HG03432 (cell line): ENCODE measurements at regions not wholly inside any gene's neighbourhood (a gene's known extent, or its start where the extent isn't known, plus 50 kb on each side); places are given as distances from the start of the nearest gene placed in this dataset.
"Not testable (repeated sequence)": the region's sequence is repeated elsewhere in the genome, so short reads cannot be mapped to it uniquely, and the experiment has no call there.

Source experiments
- ATAC-seq: cut with Tn5 transposase; IDR thresholded peaks from one replicate; pipeline ENCODE4 v1.9.1; 2021; ENCODE audit warnings: mild to moderate bottlenecking, moderate library complexity; ENCODE audit not compliant: unreplicated experiment

- ATAC-seq: no peak
Observed at GRCh38 chr13:109983447-109983846, 197.1 kb upstream of the IRS2 start.

DNA sequence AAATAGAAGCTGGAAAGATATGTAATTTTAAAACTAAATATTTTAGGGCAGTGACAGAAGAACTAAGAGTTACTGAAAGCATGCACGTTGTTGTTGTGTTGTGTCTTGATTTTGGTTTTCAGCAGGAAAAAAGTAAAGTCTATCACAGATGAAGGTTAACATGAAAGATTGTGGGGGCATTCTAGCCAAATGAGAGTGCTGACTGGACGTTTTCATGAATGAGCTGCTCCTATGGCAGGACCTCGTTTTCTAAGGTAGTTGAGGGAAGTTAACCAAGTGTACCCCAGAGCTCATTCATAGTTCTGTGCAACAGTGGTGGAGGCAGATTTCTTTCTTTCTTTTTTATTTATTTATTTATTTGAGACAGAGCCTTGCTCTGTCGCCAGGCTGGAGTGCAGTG is 194.6 kb upstream of the IRS2 start:
- no peak for ATAC-seq

DNA sequence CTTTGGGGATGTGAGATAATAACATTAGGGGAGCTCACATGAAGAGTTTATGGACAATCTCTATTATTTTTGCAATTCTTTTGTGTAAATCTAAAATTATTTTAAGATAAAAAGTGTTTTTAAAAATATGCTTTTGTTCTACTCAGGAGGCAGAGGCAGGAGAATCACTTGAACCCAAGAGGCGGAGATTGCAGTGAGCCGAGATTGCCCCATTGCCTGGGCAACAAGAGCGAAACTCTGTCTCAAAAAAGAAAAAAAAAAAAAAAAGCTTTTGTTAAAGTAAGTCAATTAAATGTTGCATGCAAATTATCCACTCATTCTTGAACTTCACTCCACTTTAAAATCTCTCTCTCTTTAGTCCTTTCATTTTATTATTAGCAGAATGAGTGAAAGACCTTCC is 193.3 kb upstream of the IRS2 start:
- ATAC-seq: not testable (repeated sequence)

GRCh38 chr13:109979228-109979627 is 192.8 kb upstream of the IRS2 start:
- no peak for ATAC-seq

DNA sequence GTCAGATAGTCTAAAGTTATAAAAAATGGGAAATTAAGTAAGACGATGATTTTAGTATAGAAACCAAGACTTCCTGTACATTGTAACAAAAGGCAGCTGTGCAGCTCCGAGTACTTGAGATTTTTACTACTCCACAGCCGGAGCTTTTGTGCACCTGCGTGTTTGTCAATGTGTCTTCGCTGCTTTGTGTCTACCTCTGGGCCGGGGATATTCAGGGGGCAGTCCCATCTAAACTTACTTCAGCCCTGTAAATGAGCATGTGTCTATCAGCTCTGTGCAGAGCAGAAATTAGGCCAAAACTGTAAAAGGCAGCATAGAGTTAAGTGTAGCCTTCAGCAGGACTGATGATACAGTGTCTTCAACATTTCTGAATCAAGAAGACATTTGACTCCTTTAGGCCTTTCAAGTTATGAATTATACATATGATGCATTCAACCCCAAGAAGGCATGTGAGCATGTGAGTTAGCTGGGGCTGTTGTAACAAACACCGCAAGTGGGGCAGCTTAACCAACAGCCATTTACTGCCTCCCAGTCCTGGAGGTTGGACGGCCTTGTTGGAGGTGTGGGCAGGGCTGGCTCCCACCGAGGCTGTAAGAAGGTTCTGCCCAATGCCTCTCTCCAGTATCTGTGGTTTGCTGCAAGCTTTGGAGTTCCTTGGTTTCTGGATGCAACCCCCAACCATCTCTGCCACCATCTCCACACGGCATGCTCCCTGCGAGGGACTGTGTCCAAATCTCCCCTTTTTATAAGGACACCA is 191.0 kb upstream of the IRS2 start:
- ATAC-seq: no peak

DNA sequence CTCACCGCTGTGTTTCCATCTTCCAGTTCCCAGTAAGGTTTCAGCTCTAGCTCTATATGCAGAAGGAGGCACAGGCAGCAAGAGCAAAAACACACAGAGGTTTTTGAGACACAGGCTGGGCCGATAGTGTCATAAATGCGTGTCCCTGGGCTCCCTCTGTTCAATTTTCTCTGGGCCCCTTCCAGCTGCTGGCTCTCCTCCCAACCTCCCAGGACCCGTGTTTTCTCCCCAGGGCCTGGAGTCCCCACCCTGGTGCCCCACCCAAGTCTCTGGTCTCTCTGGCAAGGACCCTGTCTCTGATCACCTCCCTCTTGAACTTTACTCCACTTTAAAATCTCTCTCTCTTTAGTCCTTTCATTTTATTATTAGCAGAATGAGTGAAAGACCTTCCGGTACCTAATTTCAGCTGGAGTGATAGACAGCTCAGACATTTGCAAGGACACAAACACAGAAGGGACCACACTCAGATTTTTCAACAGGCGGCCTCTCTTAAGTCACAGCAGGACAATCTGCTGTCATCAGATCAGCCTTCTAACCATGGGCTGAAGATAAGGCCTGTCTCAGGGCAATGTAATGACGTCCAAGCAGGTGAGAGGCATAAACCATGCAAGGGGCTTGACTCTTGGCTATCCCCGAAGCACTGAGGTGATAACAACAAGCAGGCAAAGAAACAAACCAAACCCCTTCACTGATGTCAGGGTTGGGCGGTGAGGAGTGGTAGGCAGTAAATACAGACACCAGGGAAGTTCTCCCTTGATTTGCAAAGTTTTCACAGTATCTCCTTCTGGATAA is 190.0 kb upstream of the IRS2 start:
- ATAC-seq: no peak

GRCh38 chr13:109974354-109974753 is 188.0 kb upstream of the IRS2 start:
- no peak for ATAC-seq

- no peak for ATAC-seq
Observed at GRCh38 chr13:109973279-109973678, 186.9 kb upstream of the IRS2 start.

DNA sequence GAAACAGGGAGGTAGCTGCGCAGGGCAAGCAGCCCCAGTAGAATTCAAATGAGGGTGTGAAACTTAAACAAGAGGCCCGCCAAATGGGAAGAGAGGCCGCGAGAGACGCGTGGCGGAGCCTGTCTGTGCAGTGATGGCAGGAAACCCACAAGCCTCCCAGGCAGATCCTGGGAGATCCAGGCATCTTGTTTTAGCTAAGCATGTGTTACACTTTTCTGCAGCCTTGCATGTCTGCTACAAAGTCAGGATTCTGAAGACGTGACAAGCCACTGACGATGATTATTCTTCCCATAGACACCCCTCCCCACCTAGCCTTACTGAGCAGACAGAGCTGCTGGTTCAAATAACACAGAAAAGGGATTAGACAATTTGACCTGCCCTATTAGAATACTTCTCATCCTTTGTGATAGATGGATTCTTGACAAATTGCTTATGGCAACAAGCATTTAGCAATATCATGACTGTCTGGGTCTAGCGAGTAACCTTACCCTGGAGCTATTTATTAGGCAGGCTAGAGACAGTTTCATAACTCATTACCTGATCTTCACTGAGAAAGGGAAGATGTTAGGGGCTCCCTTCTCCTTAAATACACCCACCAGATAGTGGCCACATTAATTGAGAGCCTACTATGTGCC is 185.2 kb upstream of the IRS2 start:
- no peak for ATAC-seq

DNA sequence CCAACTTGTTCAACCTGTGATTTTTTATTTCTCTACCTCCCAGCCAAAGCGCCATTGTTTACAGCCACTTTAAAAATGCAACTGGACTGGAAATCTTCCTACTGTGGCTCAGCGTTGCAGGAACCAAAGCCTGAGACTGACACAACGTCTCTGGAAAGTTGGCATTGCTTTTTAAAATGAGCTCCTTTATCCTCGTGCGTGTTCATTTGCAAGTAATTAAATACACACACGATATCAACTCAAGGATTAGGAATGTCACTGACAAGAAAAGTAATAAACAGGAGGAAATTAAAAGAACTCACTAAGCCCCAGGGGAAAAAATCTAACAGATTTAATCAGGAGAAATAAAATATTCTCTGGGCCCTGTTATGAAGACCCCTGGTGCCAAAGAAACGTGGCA is 184.6 kb upstream of the IRS2 start:
- no peak for ATAC-seq

- ATAC-seq: no peak
Observed at GRCh38 chr13:109968876-109969577, 182.6 kb upstream of the IRS2 start.

- no peak for ATAC-seq
Observed at GRCh38 chr13:109963960-109964563, 177.7 kb upstream of the IRS2 start.

- no peak for ATAC-seq
Observed at GRCh38 chr13:109963384-109963783, 177.0 kb upstream of the IRS2 start.

- ATAC-seq: no peak
Observed at GRCh38 chr13:109959903-109960302, 173.5 kb upstream of the IRS2 start.

GRCh38 chr13:109957875-109958274 is 171.5 kb upstream of the IRS2 start:
- ATAC-seq: no peak

DNA sequence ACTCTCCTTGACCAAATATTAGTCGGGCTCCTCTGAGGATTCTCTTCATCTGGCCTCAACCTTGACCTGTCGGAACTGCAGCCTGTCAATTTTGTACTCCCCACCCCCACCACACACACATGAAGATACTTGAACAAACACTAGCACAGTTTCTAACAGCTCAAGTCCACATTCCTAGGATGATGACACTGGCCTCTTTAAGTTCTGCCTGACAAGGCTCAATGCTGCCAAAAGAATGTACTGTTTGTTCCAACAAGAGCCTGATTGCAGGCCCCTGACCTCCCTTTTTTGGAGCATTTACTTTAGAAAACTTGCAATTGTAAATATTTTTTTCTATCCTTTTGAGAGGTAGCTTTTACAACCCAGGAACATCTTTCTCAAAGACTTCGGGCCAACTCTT is 169.2 kb upstream of the IRS2 start:
- ATAC-seq: no peak

- no peak for ATAC-seq
Observed at GRCh38 chr13:109954441-109954840, 168.1 kb upstream of the IRS2 start.

- no peak for ATAC-seq
Observed at GRCh38 chr13:109951491-109951890, 165.1 kb upstream of the IRS2 start.

GRCh38 chr13:109949397-109949796 is 163.0 kb upstream of the IRS2 start:
- ATAC-seq: no peak

DNA sequence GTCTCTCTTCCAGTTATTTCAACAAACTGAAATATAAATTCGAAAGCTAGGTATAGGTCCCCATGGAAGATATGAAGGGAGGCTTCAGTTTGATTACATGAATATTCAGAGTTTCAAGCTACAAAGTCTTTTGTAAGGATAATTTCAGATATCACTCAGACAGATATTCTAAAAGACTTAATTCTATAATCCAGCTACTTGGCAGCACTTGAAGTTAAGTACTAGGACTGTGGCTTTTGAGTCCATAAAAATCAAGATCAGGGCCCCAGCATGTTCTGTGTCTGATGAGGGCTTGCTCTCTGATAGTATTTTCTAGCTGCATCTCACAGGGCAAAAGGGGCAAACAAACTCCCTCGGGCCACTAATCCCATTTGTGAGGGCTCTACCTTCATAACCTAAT is 160.6 kb upstream of the IRS2 start:
- ATAC-seq: no peak
